GM12878 (cell line): ENCODE measurements at regions not wholly inside any gene's neighbourhood (a gene's known extent, or its start where the extent isn't known, plus 50 kb on each side); places are given as distances from the start of the nearest gene placed in this dataset.

Experiments
- ATAC-seq: fragments of 200-7000 bp; cut with Tn5 transposase; 3 replicates; pipeline ENCODE4 v1.9.1; 2020; ENCODE audit warnings: mild to moderate bottlenecking, moderate library complexity
- BruUV-seq: library from RNA; stranded (reverse); fragments of 400-500 nt; replicated peaks from 2 replicates; lab custom pipeline; 2021; lab: Mats Ljungman, UMichigan
- CTCF ChIA-PET: fragments of 300-600 bp; sonication (Branson Sonifier 250); formaldehyde crosslinking; extraction: SDS; loops from one replicate; lab custom pipeline; 2021; ENCODE audit warnings: inconsistent platforms; lab: Yijun Ruan, JAX
- POLR2A ChIA-PET: fragments of 350-600 bp; formaldehyde crosslinking; extraction: SDS; loops from one replicate; lab custom pipeline; 2021; ENCODE audit warnings: inconsistent platforms; lab: Charles Lee
- RAD21 ChIA-PET: fragments of 300-600 bp; sonication (Branson Sonifier 250); formaldehyde crosslinking; loops from one replicate; lab custom pipeline; 2023; ENCODE audit warnings: antibody characterized with exemption; ENCODE audit not compliant: unreplicated experiment; lab: Charles Lee
- SMC1A ChIA-PET: fragments of 300-600 bp; sonication (Branson Sonifier 250); formaldehyde crosslinking; loops from one replicate; lab custom pipeline; 2023; ENCODE audit not compliant: unreplicated experiment, uncharacterized antibody; lab: Charles Lee
- DNase-seq: peaks from one replicate; pipeline ENCODE4 v3.0.0-alpha.2; 2011; ENCODE audit warnings: low read depth, low spot score
- FAIRE-seq: peaks from 3 replicates; lab custom pipeline; 2011; peaks lifted over from hg19 to GRCh38; lab: Jason Lieb, UNC
- H2AFZ ChIP-seq: 2 replicates; pipeline ENCODE4 v1.6.0; 2011; ENCODE audit warnings: low read depth, low read length, control low read depth; ENCODE audit not compliant: control insufficient read depth
- H3K27ac ChIP-seq: 2 replicates; pipeline ENCODE4 v1.5.1; 2011; ENCODE audit warnings: control low read depth; ENCODE audit not compliant: control insufficient read depth, insufficient read depth
- H3K27me3 ChIP-seq, 2 experiments: replicated peaks in 1 of 2; 2 replicates each; pipeline versions ENCODE4 v1.6.0 to v1.6.1; 2011; ENCODE audit warnings: low read length in 1 of 2; ENCODE audit not compliant: control insufficient read depth in 2 of 2, insufficient read depth in 2 of 2
- H3K36me3 ChIP-seq, 2 experiments: 2 replicates each; pipeline ENCODE4 v1.5.1; 2011; ENCODE audit warnings: low read length in 1 of 2; ENCODE audit not compliant: control insufficient read depth in 2 of 2, insufficient read depth in 2 of 2
- H3K4me1 ChIP-seq: 2 replicates; pipeline ENCODE4 v1.6.1; 2011; ENCODE audit warnings: mild to moderate bottlenecking, low read length, moderate library complexity, mixed read lengths; ENCODE audit not compliant: control insufficient read depth, insufficient read depth
- H3K4me2 ChIP-seq: 2 replicates; pipeline ENCODE4 v1.6.0; 2011; ENCODE audit warnings: control low read depth; ENCODE audit not compliant: control insufficient read depth, insufficient read depth
- H3K4me3 ChIP-seq: fragments of 200-600 bp; sonication (generic); 2 replicates; pipeline ENCODE4 v1.5.1; 2016
- H3K79me2 ChIP-seq: 2 replicates; pipeline ENCODE4 v1.6.0; 2011; ENCODE audit warnings: low read length; ENCODE audit not compliant: control insufficient read depth, insufficient read depth
- H3K9ac ChIP-seq: 2 replicates; pipeline ENCODE4 v1.8.0; 2011; ENCODE audit warnings: low read length, control low read depth, mixed read lengths; ENCODE audit not compliant: control insufficient read depth, insufficient read depth
- H3K9me3 ChIP-seq: replicated peaks from 3 replicates; pipeline ENCODE4 v1.5.1; 2011; ENCODE audit warnings: mild to moderate bottlenecking, low read length; ENCODE audit not compliant: control insufficient read depth, insufficient read depth
- H4K20me1 ChIP-seq: 2 replicates; pipeline ENCODE4 v1.6.0; 2011; ENCODE audit not compliant: control insufficient read depth, insufficient read depth
- CEBPB ChIP-seq, 2 experiments: fragments of 150-350 bp in 1 of 2; IDR thresholded peaks; 2 replicates each; pipeline ENCODE4 v1.6.1; 2012 to 2014; ENCODE audit warnings: low read depth in 2 of 2, low read length in 2 of 2, borderline replicate concordance in 1 of 2, inconsistent platforms in 1 of 2
- DPF2 ChIP-seq: fragments of 450-650 bp; IDR thresholded peaks from 2 replicates; pipeline ENCODE4 v1.6.1; 2017; ENCODE audit warnings: mild to moderate bottlenecking
- IKZF1 ChIP-seq: fragments of 450-650 bp; conservative IDR thresholded peaks from 2 replicates; pipeline ENCODE4 v1.6.1; 2017; ENCODE audit warnings: antibody characterized with exemption, mild to moderate bottlenecking
- IRF4 ChIP-seq: IDR thresholded peaks from 2 replicates; pipeline ENCODE4 v1.6.1; 2011; ENCODE audit warnings: low read depth, low read length
- LARP7 ChIP-seq: fragments of 450-650 bp; IDR thresholded peaks from 2 replicates; pipeline ENCODE4 v1.6.1; 2017; ENCODE audit warnings: mild to moderate bottlenecking
- MYB ChIP-seq: fragments of 150-350 bp; IDR thresholded peaks from 2 replicates; pipeline ENCODE4 v1.6.1; 2014; ENCODE audit warnings: mild to moderate bottlenecking, low read depth, low read length, borderline replicate concordance
- POLR2AphosphoS5 ChIP-seq: IDR thresholded peaks from 2 replicates; pipeline ENCODE4 v1.6.1; 2011; ENCODE audit warnings: mild to moderate bottlenecking, low read length, inconsistent platforms
- RAD51 ChIP-seq: fragments of 450-650 bp; IDR thresholded peaks from 2 replicates; pipeline ENCODE4 v1.6.1; 2016; ENCODE audit warnings: moderate library complexity, mild to moderate bottlenecking, inconsistent platforms
- SMARCA5 ChIP-seq: fragments of 450-650 bp; IDR thresholded peaks from 2 replicates; pipeline ENCODE4 v1.6.1; 2017; ENCODE audit warnings: mild to moderate bottlenecking
- SPI1 ChIP-seq: IDR thresholded peaks from 2 replicates; pipeline ENCODE4 v1.6.1; 2011; ENCODE audit warnings: low read depth, mild to moderate bottlenecking, low read length, moderate library complexity, borderline replicate concordance; ENCODE audit not compliant: insufficient read depth
- ZBTB33 ChIP-seq: fragments of 450-650 bp; IDR thresholded peaks from 2 replicates; pipeline ENCODE4 v1.6.1; 2017; ENCODE audit warnings: mild to moderate bottlenecking
- WGBS: methylation state at CpG from one replicate; pipeline ENCODE4 v1.1.6; 2016; ENCODE audit warnings: low lambda C conversion rate; ENCODE audit not compliant: insufficient replicate concordance, insufficient coverage; ENCODE audit errors: missing lambda C conversion rate; 5-methylcytosine and 5-hydroxymethylcytosine counted together
- in situ Hi-C: fragments of 300-500 bp; cut with MboI; formaldehyde crosslinking; loops from 9 replicates; pipeline ENCODE4 v1.14.3; 2018; ENCODE audit warnings: mixed read lengths
- intact Hi-C: fragments of 100-400 bp; cut with micrococcal nuclease; formaldehyde crosslinking; loops from one replicate; pipeline ENCODE4 v1.14.2; 2022; ENCODE audit not compliant: unreplicated experiment

DNA sequence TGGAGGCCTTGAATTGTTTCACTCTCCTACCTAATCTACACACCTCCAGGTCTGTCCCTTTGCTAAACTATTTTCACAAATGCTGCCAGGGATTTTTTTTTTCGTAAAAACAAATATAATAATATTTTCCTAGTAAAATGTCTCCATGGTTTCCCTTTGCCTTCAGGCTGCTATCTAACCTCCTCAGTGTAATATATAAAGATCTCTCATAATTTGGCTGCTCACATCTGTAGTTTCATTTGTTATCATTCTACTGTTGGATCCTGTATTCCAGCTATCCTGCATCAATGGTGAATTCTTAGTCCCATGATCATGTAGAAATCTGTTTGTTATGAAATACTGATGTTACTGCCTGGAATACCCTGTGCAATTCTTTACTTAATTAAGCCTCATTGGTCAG is 211.9 kb upstream of the CHRM2 start:
- no peak overlapping the region for H3K27ac ChIP-seq
- no peaks in the 10 kb centered on the region for H3K79me2 ChIP-seq
- DNase-seq (no peak), ATAC-seq (no peak), FAIRE-seq (no peak)
- in situ Hi-C loops, result no loop called here
- TF ChIP-seq DPF2 (no peak), IRF4 (no peak), POLR2AphosphoS5 (no peak), LARP7 (no peak), IKZF1 (no peak), MYB (no peak), RAD51 (no peak), CEBPB (IDR thresholded peaks at IDR 0.05; ENCODE audit: borderline replicate concordance in 1 of 2, low read depth in 2 of 2, low read length in 2 of 2) (no peak)
- H3K4me3 ChIP-seq, result no peak overlapping the region
- no TSS peak for BruUV-seq
- ChIA-PET RAD21 (no interaction called here), POLR2A (no interaction called here), SMC1A (no interaction called here), CTCF (no interaction called here)
- H3K27me3 ChIP-seq, result no peaks in the 10 kb centered on the region
- H3K4me2 ChIP-seq, result no peak overlapping the region
- H2AFZ ChIP-seq, result no peak overlapping the region
- no peaks in the 10 kb centered on the region for H4K20me1 ChIP-seq
- H3K4me1 ChIP-seq, result no peaks in the 10 kb centered on the region
- H3K36me3 ChIP-seq, result no peaks in the 10 kb centered on the region
- 35% methylated on average over 1 of the region's 1 CpG for WGBS
- H3K9ac ChIP-seq, result no peak overlapping the region
- no peaks in the 10 kb centered on the region for H3K9me3 ChIP-seq
- intact Hi-C loops, result no loop called here

DNA sequence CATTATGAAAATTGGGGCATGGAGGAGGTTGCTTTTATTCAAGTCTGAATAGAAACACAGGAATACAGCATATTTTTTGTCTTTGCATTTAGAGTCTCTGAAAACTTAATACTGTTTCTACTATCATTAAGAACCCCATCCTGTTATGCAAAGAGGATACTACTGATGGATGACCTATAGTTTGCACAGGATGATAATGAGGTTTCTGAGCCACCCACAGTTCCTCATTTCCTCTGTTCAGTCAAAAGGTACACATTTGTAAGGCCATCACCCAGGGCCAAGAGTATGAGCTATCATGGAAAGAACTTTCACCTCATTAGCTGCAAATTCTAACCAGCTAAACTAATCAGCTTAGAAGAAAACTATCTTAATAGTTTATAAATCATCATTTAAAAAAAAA is 213.0 kb upstream of the CHRM2 start:
- in situ Hi-C loops (no loop called here), intact Hi-C loops (no loop called here)
- H3K4me2 ChIP-seq, result no peak overlapping the region
- no peak for FAIRE-seq
- no peak overlapping the region for H3K9ac ChIP-seq
- no peak overlapping the region for H3K4me3 ChIP-seq
- 0 out of 3 replicates have a peak, but pooled peaks have one; percentile 36 for ATAC-seq
- H3K27ac ChIP-seq, result no peak overlapping the region
- no peaks in the 10 kb centered on the region for H3K27me3 ChIP-seq
- no peaks in the 10 kb centered on the region for H4K20me1 ChIP-seq
- ChIA-PET CTCF (no interaction called here), POLR2A (no interaction called here), SMC1A (interaction anchor here (0.9 kb wide), 1 partner anchor 9 kb away, joined by 3 read pairs; no protein-coding TSS in a partner anchor), RAD21 (no interaction called here)
- no peak for DNase-seq
- no peak overlapping the region for H2AFZ ChIP-seq
- no peaks in the 10 kb centered on the region for H3K79me2 ChIP-seq
- H3K9me3 ChIP-seq, result no peaks in the 10 kb centered on the region
- H3K36me3 ChIP-seq, result no peaks in the 10 kb centered on the region
- no peak for TF ChIP-seq SMARCA5
- TF ChIP-seq SPI1, result peak; percentile 26; the same call in 1 of the 2 replicates
- no peak for TF ChIP-seq ZBTB33
- no peaks in the 10 kb centered on the region for H3K4me1 ChIP-seq
- BruUV-seq, result no TSS peak
